Medulla oblongata (tissue), 1 donor: ENCODE measurements at regions not wholly inside any gene's neighbourhood (a gene's known extent, or its start where the extent isn't known, plus 50 kb on each side); places are given as distances from the start of the nearest gene placed in this dataset.
"Not testable (repeated sequence)": the region's sequence is repeated elsewhere in the genome, so short reads cannot be mapped to it uniquely, and the experiment has no call there.

Experiments
- DNase-seq: peaks from one replicate; pipeline ENCODE4 v3.0.0-alpha.2; 2015; ENCODE audit errors: extremely low spot score

GRCh38 chr6:81966968-81967367, 214.5 kb upstream of the TENT5A start:
- no peak for DNase-seq

GRCh38 chr6:81962198-81962597, 209.7 kb upstream of the TENT5A start:
- no peak for DNase-seq

DNA sequence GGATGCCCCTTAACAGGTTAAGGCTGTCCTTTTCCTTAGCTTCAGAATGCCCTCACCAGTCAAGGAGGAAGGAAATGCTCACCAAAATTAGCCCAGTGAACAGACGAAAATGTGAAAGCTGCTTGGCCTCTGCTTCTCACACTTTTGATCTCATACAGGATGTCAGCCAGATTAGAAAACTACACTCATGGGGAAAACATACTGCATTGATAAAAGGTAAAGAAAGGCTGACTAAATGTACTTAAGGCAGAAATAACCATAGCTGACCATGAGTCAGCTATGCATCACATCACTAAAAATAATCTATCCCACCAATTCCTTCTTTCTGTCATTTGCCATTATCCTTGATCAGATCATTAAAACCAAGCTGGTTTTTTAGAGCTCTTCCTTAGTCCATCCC, 198.4 kb upstream of the TENT5A start:
- DNase-seq = peak; percentile 40

DNA sequence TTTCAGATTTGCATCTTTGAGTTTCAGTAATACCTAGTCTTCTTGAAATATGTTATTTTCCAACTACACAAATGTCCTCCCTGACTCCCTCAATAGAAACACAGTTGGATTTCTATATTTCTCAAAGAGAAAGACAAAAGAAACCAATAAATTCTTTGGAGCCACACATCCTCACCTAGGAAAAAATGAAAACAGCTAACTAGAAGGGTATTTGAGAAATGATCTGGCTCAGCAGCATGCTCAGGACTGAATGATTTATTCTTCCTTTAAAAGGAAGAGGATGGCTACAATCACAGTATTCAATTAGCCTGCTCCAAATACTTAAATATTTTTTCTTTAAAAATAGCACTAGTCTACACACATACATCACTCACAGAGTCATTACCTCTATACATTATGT, 196.4 kb upstream of the TENT5A start:
- DNase-seq = no peak

- DNase-seq = not testable (repeated sequence)
Measured at GRCh38 chr6:81948196-81948595, 195.7 kb upstream of the TENT5A start.

DNA sequence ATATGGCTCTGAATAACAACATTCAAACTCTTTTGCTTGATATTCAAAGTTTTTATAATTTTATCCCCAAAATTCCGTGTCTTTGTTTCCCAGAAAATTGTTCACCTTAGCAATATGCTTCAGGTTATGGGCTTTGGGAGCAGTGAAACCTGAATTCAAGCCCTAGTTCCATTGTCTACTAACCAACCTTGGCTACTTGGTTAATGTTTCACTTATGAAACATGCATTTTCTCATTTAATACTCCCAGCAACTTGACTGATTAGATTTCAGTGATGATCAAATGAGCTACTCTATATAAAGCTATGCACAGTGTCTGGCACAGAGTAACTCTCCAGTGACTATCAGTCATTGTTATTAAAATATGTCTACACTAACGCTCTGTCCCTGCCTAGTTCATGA, 192.2 kb upstream of the TENT5A start:
- no peak for DNase-seq

- DNase-seq = not testable (repeated sequence)
Measured at GRCh38 chr6:81942842-81943241, 190.4 kb upstream of the TENT5A start.

GRCh38 chr6:81942067-81942370, 189.5 kb upstream of the TENT5A start:
- DNase-seq = no peak

- DNase-seq = no peak
Measured at GRCh38 chr6:81940451-81940985, 188.0 kb upstream of the TENT5A start.

DNA sequence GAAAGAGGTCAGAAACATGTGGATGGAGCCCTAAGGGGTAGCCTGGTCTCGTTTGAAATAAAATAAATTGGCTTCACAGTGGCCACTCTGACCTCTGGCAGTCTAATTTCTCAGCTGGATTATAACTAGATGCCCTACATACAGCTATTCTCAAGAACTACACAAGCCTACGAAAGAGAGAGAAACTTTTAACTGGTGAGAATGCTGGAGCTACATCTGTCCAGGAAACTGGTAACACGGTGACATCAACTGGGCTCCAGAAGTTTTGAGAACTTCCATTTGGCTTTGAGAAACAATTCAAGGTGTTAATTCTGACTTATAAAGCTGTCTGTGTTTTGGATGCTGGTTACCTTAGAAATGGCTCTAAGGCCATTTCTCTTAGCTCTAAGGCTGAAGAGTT, 187.3 kb upstream of the TENT5A start:
- DNase-seq = no peak

DNA sequence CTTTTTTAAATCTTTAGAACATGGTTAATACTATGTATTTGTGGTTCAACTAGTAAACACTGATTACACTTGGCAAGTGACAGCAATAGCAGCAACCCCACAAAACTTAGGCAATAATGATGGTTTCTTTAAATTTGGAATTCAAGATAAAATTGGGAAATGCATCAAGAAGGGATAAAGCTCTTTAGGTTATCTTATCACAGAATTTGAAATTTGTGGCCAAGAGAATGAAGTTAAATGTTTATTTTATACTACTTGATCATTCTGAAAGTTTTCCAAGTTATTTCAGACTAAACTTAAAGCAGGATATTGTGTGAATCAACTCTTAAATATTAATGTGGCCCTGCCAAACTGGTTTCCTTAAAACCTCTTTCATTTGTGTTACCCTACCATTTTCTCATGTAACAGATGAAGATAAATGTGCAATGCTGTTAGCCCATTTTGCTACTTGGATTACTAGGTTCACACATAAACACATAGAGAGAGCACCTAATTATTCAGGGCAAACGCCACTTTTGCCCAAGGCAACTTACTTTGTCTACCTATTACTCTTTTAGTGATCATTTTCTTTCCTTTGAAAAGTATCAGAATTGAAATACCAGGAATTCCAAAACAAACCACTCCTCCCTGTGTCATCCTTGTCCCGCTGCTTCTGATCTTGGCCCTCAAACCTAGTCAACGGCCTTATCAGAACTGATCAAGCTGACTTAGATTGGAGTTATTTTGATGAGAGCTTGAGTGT, 186.7 kb upstream of the TENT5A start:
- no peak for DNase-seq

- DNase-seq = no peak
Measured at GRCh38 chr6:81938014-81938856, 185.8 kb upstream of the TENT5A start.

DNA sequence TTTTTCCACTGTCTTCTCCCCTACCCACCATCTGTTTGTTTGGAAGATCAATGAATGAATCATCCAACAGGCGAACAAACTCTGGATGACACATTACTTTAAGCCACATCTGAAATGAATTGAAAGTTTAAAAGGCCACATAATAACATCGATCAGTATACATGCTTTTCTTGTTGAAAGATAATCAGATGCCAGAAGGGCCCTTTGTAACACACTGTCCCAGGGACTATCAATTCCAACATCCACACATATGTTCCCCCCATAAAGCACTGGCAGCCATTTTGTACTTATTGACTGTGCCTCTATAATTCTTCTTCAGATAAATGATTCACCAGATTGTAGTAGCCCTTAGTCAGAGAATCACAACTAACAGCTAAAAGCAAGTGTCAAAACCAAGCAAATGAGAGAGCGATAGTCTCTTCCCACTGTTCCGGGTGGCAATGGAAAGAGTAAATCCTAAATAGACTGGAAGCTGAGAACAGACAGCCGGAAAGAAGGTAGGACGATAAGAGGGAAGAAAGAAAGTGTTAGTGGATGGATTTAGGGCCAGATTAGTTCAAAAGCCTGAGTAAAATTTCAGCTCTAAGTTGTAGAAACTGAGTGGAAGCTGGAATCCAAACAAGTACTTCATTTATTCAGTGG, 184.9 kb upstream of the TENT5A start:
- DNase-seq = no peak

- DNase-seq = no peak
Measured at GRCh38 chr6:81934936-81935335, 182.5 kb upstream of the TENT5A start.

DNA sequence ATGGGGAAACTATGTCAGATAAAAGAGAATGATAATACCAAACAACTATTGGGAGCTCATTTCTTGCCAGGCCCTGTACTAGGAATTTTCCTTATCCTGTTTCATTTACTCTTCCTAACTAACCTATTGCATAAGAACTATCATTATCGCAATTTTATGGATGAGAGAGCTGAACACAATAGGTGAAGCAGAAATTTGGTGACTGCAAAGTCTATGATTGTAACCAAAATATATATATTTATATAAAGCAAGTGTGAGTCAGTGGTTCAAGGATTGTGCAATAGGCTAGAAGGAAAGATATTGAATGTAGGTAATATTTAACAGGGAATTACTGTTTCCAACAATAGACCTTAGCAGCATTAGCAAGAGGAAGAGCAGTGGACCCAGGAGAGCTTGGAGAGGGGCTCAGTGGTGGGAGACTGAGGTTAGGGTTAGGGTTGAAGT, 181.1 kb upstream of the TENT5A start:
- DNase-seq = no peak

GRCh38 chr6:81933089-81933488, 180.6 kb upstream of the TENT5A start:
- DNase-seq = no peak

DNA sequence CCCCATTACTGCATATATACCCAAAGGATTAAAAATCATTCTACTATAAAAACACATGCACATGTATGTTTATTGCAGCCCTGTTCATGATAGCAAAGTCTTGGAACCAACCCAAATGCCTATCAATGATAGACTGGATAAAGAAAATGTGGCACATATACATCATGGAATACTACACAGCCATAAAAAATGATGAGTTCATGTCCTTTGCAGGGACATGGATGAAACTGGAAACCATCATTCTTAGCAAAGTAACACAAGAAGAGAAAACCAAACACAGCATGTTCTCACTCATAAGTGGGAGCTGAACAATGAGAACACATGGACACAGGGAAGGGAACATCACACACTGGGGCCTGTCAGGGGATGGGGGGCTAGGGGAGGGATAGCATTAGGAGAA, 180.0 kb upstream of the TENT5A start:
- DNase-seq = not testable (repeated sequence)

DNA sequence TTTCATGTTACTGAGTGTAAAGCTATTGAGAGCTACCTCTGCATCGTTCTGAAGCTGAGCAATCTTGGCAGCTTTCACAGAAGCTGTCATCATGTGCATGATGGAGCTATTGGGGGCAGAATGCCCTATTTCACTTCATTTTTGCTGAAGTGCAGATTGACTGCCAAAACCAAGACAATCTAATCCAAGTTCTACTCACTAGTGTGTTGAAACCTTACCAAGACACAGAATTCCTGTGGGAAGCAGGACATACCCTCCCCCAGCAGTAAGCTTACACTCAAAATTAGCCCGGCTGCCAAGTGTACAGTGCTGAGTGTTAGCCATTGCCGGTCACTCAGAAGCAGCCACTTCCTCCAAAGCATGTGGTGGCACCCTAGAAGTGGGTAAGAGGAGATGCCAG, 177.3 kb upstream of the TENT5A start:
- DNase-seq = no peak

DNA sequence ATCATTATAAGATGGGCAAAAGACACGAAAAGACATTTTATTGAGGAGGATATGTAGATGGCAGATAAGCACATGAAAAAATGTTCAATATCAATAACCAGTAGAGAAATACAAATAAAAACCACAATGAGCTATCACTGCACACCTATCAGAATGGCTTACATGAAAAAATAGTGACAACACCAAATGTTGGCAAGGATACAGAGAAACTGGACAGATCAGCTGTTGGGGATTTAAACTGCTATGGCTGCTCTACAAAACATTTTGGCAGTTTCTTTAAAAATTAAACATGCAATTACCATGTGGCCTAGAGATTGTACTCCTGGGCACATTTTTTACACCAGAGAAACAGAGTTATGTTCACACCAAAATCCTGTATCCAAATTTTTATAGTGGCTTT, 172.7 kb upstream of the TENT5A start:
- no peak for DNase-seq

DNA sequence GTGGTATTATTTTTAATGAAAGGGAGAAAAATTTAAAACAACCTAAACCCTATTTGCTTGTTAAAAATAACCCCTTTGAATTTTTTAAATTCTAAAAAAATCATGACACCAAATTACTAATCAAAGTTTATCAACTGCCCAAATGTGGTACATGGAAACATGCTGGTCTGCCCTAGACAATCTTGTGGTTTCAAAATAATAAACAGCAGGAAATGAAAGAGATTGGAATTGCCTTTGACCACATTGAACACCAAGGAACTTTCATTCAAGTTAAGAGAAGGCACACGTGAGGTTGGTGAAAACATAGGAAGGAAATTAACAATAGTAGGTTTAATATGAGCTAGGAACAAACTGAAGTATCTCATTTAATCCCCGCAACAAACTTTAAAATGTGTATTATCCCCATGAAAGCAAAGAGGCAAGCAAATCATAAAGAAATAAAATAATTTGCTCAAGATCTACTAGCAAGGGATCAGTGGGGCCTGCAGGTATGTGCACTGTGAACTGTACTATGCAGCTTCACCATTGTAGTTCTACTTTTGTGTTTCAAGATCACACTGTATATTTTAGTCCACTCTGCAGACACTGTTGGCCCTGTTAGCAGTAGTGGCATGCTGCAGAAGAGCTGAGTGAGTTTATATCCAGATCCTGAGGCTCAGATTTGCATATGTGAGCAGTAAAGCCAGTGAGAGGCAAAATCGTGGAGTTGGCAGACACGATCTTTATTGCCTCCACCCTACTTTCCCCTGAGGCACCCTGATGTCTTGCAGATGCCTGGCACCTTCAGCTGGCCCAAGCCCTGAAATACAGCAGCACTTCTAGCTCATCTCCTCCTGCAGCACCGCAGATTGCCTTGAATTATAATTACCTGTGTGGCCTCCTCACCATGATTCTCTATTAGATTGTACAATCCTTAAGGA, 157.8 kb upstream of the TENT5A start:
- no peak for DNase-seq

DNA sequence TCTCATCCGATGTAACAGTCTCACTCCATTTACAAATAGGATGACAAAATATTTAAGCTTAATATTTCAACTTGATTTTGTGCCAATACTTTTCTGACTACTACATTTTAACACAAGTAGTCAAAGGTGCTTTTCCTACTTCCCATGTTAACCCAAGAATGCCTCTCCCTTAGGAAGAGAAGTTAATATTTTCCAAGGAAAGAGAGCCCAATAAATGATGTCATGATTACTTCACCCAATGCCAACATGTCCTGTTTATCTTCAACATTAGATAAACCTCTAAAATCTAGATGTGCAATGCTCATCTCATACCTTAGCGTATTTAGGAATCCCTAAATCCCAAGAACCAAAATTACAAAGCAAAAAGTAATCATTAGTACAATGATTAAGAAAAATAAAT, 156.7 kb upstream of the TENT5A start:
- DNase-seq = no peak
